GM23338 (cell line): ENCODE measurements at regions not wholly inside any gene's neighbourhood (a gene's known extent, or its start where the extent isn't known, plus 50 kb on each side); places are given as distances from the start of the nearest gene placed in this dataset.

Experiments
- ATAC-seq: fragments of 200-7000 bp; cut with Tn5 transposase; 3 replicates; pipeline ENCODE4 v1.9.1; 2020
- DNase-seq: peaks from one replicate; pipeline ENCODE4 v3.0.0-alpha.2; 2015; ENCODE audit warnings: low spot score
- H2AFZ ChIP-seq: fragments of 200-600 bp; sonication (generic); 2 replicates; pipeline ENCODE4 v1.8.0; 2016; ENCODE audit warnings: antibody characterized with exemption, mild to moderate bottlenecking, moderate library complexity
- H3F3A ChIP-seq: fragments of 200-600 bp; sonication (generic); replicated peaks from 2 replicates; pipeline ENCODE4 v1.8.0; 2017; ENCODE audit warnings: antibody characterized with exemption, mixed run types, low read depth
- H3K27ac ChIP-seq: fragments of 200-600 bp; sonication (generic); 2 replicates; pipeline ENCODE4 v1.6.1; 2016; ENCODE audit warnings: low read depth
- H3K27me3 ChIP-seq: fragments of 200-600 bp; sonication (generic); 2 replicates; pipeline ENCODE4 v1.8.0; 2016; ENCODE audit warnings: mild to moderate bottlenecking, mixed run types, moderate library complexity; ENCODE audit not compliant: insufficient read depth
- H3K36me3 ChIP-seq: fragments of 200-600 bp; sonication (generic); 2 replicates; pipeline ENCODE4 v1.8.0; 2016; ENCODE audit warnings: mild to moderate bottlenecking; ENCODE audit not compliant: insufficient read depth
- H3K4me1 ChIP-seq: fragments of 200-600 bp; sonication (generic); 2 replicates; pipeline ENCODE4 v1.8.0; 2016; ENCODE audit warnings: mild to moderate bottlenecking, moderate library complexity; ENCODE audit not compliant: insufficient read depth
- H3K4me2 ChIP-seq: fragments of 200-600 bp; sonication (generic); 2 replicates; pipeline ENCODE4 v1.7.1; 2017; ENCODE audit warnings: mixed run types
- H3K4me3 ChIP-seq: fragments of 200-600 bp; sonication (generic); 2 replicates; pipeline ENCODE4 v1.6.1; 2016; ENCODE audit warnings: mixed run types
- H3K79me2 ChIP-seq: fragments of 200-600 bp; sonication (generic); replicated peaks from 2 replicates; pipeline ENCODE4 v1.8.0; 2017; ENCODE audit warnings: mild to moderate bottlenecking; ENCODE audit not compliant: insufficient read depth
- H3K9me2 ChIP-seq: fragments of 200-600 bp; sonication (generic); 2 replicates; pipeline ENCODE4 v1.8.0; 2017; ENCODE audit not compliant: insufficient read depth
- H4K20me1 ChIP-seq: fragments of 200-600 bp; sonication (generic); replicated peaks from 2 replicates; pipeline ENCODE4 v1.8.0; 2017; ENCODE audit warnings: mild to moderate bottlenecking; ENCODE audit not compliant: insufficient read depth
- H3K27ac Mint-ChIP-seq: 2 replicates; pipeline ENCODE4 v1.8.0; 2020; ENCODE audit warnings: inconsistent platforms, mild to moderate bottlenecking, moderate library complexity, mixed read lengths
- H3K27me3 Mint-ChIP-seq: 3 replicates; pipeline ENCODE4 v1.8.0; 2022; ENCODE audit warnings: low read depth, mild to moderate bottlenecking, moderate library complexity, mixed read lengths, inconsistent platforms; ENCODE audit not compliant: insufficient read depth, poor library complexity
- H3K36me3 Mint-ChIP-seq: 3 replicates; pipeline ENCODE4 v1.8.0; 2021; ENCODE audit warnings: low read depth, mild to moderate bottlenecking, inconsistent platforms, moderate library complexity, mixed read lengths
- H3K4me1 Mint-ChIP-seq: 3 replicates; pipeline ENCODE4 v1.8.0; 2020; ENCODE audit warnings: mild to moderate bottlenecking, inconsistent platforms, mixed read lengths
- H3K4me3 Mint-ChIP-seq: 3 replicates; pipeline ENCODE4 v1.8.0; 2021; ENCODE audit warnings: moderate library complexity, mild to moderate bottlenecking, inconsistent platforms, mixed read lengths
- H3K9me3 Mint-ChIP-seq: 3 replicates; pipeline ENCODE4 v1.8.0; 2020; ENCODE audit warnings: moderate library complexity, mild to moderate bottlenecking, inconsistent platforms, mixed read lengths
- CTCF ChIP-seq, 2 experiments: fragments of 200-600 bp in 1 of 2; sonication (generic) in 1 of 2; conservative IDR thresholded peaks; 2 replicates each; pipeline versions ENCODE4 v1.5.1 to v1.6.1; 2016 to 2017; ENCODE audit warnings: antibody characterized with exemption in 2 of 2, low read depth in 2 of 2, mild to moderate bottlenecking in 2 of 2, moderate library complexity in 1 of 2
- NANOG ChIP-seq: IDR thresholded peaks from 2 replicates; pipeline ENCODE4 v1.6.1; 2016; ENCODE audit warnings: antibody characterized with exemption, borderline replicate concordance
- POLR2AphosphoS5 ChIP-seq: IDR thresholded peaks from 2 replicates; pipeline ENCODE4 v1.6.1; 2016; ENCODE audit warnings: antibody characterized with exemption, low read depth
- TF ChIP-seq, protein P1 (sequence below): fragments of 250-450 bp; sonication (Bioruptor Pico); IDR thresholded peaks from 2 replicates; pipeline ENCODE4 v1.5.0; 2020; ENCODE audit warnings: mild to moderate bottlenecking, moderate library complexity

DNA sequence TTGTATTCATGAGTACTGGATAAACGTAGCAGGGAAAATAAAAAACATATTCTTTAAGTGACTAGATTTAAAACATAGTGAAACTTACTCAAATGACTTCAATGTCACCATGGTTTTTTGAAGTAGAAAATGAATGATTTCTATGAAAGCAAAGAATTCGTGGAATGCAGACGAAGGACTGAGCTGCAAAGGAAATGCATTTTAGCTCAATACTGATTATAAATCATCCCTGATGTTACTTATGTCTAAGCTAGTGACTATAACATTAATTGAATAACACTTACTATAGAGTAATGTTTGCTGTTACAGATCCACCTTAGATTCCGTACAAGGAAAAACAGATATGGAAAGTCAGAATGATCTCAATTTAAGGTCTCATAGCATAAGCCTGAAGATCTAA, 1257.7 kb upstream of the CDH2 start (continued):
- TF ChIP-seq, protein P1, sequence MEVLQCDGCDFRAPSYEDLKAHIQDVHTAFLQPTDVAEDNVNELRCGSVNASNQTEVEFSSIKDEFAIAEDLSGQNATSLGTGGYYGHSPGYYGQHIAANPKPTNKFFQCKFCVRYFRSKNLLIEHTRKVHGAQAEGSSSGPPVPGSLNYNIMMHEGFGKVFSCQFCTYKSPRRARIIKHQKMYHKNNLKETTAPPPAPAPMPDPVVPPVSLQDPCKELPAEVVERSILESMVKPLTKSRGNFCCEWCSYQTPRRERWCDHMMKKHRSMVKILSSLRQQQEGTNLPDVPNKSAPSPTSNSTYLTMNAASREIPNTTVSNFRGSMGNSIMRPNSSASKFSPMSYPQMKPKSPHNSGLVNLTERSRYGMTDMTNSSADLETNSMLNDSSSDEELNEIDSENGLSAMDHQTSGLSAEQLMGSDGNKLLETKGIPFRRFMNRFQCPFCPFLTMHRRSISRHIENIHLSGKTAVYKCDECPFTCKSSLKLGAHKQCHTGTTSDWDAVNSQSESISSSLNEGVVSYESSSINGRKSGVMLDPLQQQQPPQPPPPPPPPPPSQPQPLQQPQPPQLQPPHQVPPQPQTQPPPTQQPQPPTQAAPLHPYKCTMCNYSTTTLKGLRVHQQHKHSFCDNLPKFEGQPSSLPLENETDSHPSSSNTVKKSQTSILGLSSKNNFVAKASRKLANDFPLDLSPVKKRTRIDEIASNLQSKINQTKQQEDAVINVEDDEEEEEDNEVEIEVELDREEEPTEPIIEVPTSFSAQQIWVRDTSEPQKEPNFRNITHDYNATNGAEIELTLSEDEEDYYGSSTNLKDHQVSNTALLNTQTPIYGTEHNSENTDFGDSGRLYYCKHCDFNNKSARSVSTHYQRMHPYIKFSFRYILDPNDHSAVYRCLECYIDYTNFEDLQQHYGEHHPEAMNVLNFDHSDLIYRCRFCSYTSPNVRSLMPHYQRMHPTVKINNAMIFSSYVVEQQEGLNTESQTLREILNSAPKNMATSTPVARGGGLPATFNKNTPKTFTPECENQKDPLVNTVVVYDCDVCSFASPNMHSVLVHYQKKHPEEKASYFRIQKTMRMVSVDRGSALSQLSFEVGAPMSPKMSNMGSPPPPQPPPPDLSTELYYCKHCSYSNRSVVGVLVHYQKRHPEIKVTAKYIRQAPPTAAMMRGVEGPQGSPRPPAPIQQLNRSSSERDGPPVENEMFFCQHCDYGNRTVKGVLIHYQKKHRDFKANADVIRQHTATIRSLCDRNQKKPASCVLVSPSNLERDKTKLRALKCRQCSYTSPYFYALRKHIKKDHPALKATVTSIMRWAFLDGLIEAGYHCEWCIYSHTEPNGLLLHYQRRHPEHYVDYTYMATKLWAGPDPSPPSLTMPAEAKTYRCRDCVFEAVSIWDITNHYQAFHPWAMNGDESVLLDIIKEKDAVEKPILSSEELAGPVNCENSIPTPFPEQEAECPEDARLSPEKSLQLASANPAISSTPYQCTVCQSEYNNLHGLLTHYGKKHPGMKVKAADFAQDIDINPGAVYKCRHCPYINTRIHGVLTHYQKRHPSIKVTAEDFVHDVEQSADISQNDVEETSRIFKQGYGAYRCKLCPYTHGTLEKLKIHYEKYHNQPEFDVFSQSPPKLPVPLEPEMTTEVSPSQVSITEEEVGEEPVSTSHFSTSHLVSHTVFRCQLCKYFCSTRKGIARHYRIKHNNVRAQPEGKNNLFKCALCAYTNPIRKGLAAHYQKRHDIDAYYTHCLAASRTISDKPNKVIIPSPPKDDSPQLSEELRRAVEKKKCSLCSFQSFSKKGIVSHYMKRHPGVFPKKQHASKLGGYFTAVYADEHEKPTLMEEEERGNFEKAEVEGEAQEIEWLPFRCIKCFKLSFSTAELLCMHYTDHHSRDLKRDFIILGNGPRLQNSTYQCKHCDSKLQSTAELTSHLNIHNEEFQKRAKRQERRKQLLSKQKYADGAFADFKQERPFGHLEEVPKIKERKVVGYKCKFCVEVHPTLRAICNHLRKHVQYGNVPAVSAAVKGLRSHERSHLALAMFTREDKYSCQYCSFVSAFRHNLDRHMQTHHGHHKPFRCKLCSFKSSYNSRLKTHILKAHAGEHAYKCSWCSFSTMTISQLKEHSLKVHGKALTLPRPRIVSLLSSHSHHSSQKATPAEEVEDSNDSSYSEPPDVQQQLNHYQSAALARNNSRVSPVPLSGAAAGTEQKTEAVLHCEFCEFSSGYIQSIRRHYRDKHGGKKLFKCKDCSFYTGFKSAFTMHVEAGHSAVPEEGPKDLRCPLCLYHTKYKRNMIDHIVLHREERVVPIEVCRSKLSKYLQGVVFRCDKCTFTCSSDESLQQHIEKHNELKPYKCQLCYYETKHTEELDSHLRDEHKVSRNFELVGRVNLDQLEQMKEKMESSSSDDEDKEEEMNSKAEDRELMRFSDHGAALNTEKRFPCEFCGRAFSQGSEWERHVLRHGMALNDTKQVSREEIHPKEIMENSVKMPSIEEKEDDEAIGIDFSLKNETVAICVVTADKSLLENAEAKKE: no peak
- TF ChIP-seq NANOG: no peak
- no peak for TF ChIP-seq CTCF (conservative IDR thresholded peaks at IDR 0.05; ENCODE audit: low read depth in 2 of 2)

DNA sequence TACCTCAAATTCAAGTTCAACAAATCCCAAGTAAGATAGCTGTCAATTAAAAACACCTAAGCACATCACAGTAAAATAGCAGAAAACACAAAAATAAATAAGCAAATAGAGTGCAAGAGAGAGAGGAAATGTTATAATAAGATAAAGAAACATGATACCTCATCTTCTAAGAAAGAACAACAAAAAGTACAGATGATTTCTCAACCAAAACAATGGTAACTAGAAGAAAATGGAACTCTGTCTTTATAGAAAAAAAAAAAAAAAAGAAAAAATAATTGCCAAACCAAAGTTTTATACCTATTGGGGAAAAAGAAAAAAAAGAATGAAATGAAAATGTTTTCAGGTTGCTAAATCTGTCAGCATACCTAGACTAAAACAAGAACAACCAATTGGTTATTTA, 1253.5 kb upstream of the CDH2 start:
- no peak overlapping the region for H2AFZ ChIP-seq
- H3K9me2 ChIP-seq: no peaks in the 10 kb centered on the region
- Mint-ChIP-seq H3K4me1 (no peaks in the 10 kb centered on the region; the same call in 2 of the 3 replicates), H3K27ac (no peak overlapping the region), H3K4me3 (no peak overlapping the region), H3K9me3 (peaks cover 41% of the 10 kb centered on the region), H3K27me3 (peaks cover 1% of the 10 kb centered on the region), H3K36me3 (peaks cover 13% of the 10 kb centered on the region; the same call in 2 of the 3 replicates)
- no peak for ATAC-seq
- no peak overlapping the region for H3K4me2 ChIP-seq
- peaks cover 10% of the 10 kb centered on the region for H3K36me3 ChIP-seq
- H3K79me2 ChIP-seq: no peaks in the 10 kb centered on the region
- H3K4me3 ChIP-seq: no peak overlapping the region
- H3F3A ChIP-seq: no peaks in the 10 kb centered on the region
- H3K4me1 ChIP-seq: no peaks in the 10 kb centered on the region
- H3K27me3 ChIP-seq: no peaks in the 10 kb centered on the region
- H3K27ac ChIP-seq: no peak overlapping the region
- no peak for DNase-seq
- H4K20me1 ChIP-seq: no peaks in the 10 kb centered on the region
- no peak for TF ChIP-seq POLR2AphosphoS5
- TF ChIP-seq, protein P1: no peak
